ENCODE measurements at regions not wholly inside any gene's neighbourhood (a gene's known extent, or its start where the extent isn't known, plus 50 kb on each side); places are given as distances from the start of the nearest gene placed in this dataset.

GRCh38 chr5:29001666-29002065, 1963.3 kb upstream of the CDH9 start:
- Mint-ChIP-seq H3K27me3 (ENCODE audit: insufficient read depth) (no peaks in the 10 kb centered on the region), H3K36me3 (ENCODE audit: low read depth) (no peaks in the 10 kb centered on the region), H3K4me1 (ENCODE audit: low read depth) (no peaks in the 10 kb centered on the region), H3K4me3 (no peak overlapping the region), H3K9me3 (peaks cover 20% of the 10 kb centered on the region; the same call in 1 of the 2 replicates), H3K27ac (no peak overlapping the region)
- no peak for DNase-seq
- TF ChIP-seq CTCF (IDR thresholded peaks at IDR 0.05) = no peak

GRCh38 chr5:28984639-28985038, 1946.3 kb upstream of the CDH9 start:
- H3K9me3 Mint-ChIP-seq = peaks cover 42% of the 10 kb centered on the region
- H3K4me3 Mint-ChIP-seq = no peak overlapping the region
- no peaks in the 10 kb centered on the region for H3K27me3 Mint-ChIP-seq (ENCODE audit: insufficient read depth)
- H3K36me3 Mint-ChIP-seq (ENCODE audit: low read depth) = no peaks in the 10 kb centered on the region
- no peaks in the 10 kb centered on the region for H3K4me1 Mint-ChIP-seq (ENCODE audit: low read depth)
- no peak for TF ChIP-seq CTCF (IDR thresholded peaks at IDR 0.05)
- DNase-seq = no peak
- H3K27ac Mint-ChIP-seq = no peak overlapping the region

DNA sequence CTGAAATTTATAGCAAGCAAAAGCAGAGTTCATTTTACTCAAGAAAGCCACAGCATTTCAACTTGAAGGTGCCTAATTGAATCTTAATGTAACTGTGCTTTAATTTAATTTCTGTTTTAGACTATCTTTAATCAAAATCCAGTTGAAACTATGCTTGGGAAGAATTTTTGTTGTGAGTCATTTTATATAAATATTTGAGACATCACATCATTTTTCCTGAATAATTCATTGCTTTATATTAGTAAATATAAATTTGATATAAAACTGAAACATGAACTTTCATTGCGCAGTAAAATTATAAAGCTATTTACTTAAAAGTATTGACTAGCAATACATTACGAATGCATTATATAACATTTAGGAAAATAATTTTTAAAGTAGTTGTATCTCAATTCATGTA, 1937.1 kb upstream of the CDH9 start:
- Mint-ChIP-seq H3K4me3 (no peak overlapping the region), H3K4me1 (ENCODE audit: low read depth) (no peaks in the 10 kb centered on the region), H3K36me3 (ENCODE audit: low read depth) (0 out of 2 replicates have a peak, but pooled peaks cover 7% of the 10 kb centered on the region), H3K9me3 (peaks cover 32% of the 10 kb centered on the region), H3K27me3 (ENCODE audit: insufficient read depth) (no peaks in the 10 kb centered on the region), H3K27ac (no peak overlapping the region)
- TF ChIP-seq CTCF (IDR thresholded peaks at IDR 0.05) = no peak
- no peak for DNase-seq

GRCh38 chr5:28967848-28968247, 1929.5 kb upstream of the CDH9 start:
- Mint-ChIP-seq H3K27me3 (ENCODE audit: insufficient read depth) (no peaks in the 10 kb centered on the region), H3K4me3 (no peak overlapping the region), H3K36me3 (ENCODE audit: low read depth) (no peaks in the 10 kb centered on the region), H3K27ac (no peak overlapping the region), H3K4me1 (ENCODE audit: low read depth) (no peaks in the 10 kb centered on the region), H3K9me3 (peaks cover 20% of the 10 kb centered on the region; the same call in 1 of the 2 replicates)
- DNase-seq = no peak
- no peak for TF ChIP-seq CTCF (IDR thresholded peaks at IDR 0.05)

DNA sequence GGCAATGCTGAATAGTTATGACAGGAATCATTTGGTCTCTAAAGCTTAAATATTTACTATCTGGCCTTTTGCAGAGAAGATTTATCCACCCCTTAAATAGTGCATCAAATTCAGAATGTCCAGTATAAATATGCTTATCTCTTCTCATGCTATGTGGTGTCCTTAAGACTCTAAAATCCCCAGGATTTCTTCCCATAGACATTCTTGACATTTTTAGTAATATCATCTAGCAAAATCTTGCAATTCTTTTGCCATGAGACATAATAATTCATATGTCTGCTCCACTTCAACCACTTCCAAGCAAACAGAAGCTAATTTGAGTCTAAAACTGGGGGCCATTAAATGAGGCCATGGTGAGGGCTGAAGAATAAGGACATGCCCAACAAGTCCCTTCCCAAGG, 1923.4 kb upstream of the CDH9 start:
- Mint-ChIP-seq H3K27ac (no peak overlapping the region), H3K4me1 (ENCODE audit: low read depth) (no peaks in the 10 kb centered on the region)

More for the DNA sequence above, 1923.4 kb upstream of the CDH9 start:
- no peaks in the 10 kb centered on the region for H3K36me3 Mint-ChIP-seq (ENCODE audit: low read depth)
- no peak for TF ChIP-seq CTCF (IDR thresholded peaks at IDR 0.05)
- peaks cover 9% of the 10 kb centered on the region; the same call in 1 of the 2 replicates for H3K9me3 Mint-ChIP-seq
- DNase-seq = no peak
- H3K27me3 Mint-ChIP-seq (ENCODE audit: insufficient read depth) = no peaks in the 10 kb centered on the region
- H3K4me3 Mint-ChIP-seq = no peak overlapping the region
